Lung (tissue), 11 donors: ENCODE measurements at regions not wholly inside any gene's neighbourhood (a gene's known extent, or its start where the extent isn't known, plus 50 kb on each side); places are given as distances from the start of the nearest gene placed in this dataset.
"Not testable (repeated sequence)": the region's sequence is repeated elsewhere in the genome, so short reads cannot be mapped to it uniquely, and the experiment has no call there.

Source experiments
- ATAC-seq: fragments of 200-7000 bp; cut with Tn5 transposase; one replicate; pipeline ENCODE4 v1.9.1; 2020; ENCODE audit warnings: moderate number of reproducible peaks; ENCODE audit not compliant: insufficient read depth, low FRiP score
- DNase-seq, 3 donors: peaks; one replicate each; pipeline ENCODE4 v3.0.0-alpha.2; 2013 to 2017
- H3K27ac ChIP-seq, 2 donors: one replicate each; pipeline ENCODE4 v1.5.1; 2013; ENCODE audit warnings: mild to moderate bottlenecking in 2 of 2, moderate library complexity in 2 of 2, control low read depth in 1 of 2, inconsistent platforms in 1 of 2, low read depth in 1 of 2, low read length in 1 of 2
- H3K27me3 ChIP-seq, 3 donors: one replicate each; pipeline ENCODE4 v1.5.1; 2013; ENCODE audit warnings: low read length in 2 of 3; ENCODE audit not compliant: control insufficient read depth in 3 of 3, insufficient read depth in 3 of 3
- H3K36me3 ChIP-seq, 4 donors: one replicate each; pipeline ENCODE4 v1.5.1; 2013; ENCODE audit warnings: low read length in 4 of 4, mild to moderate bottlenecking in 1 of 4, moderate library complexity in 1 of 4; ENCODE audit not compliant: control insufficient read depth in 4 of 4, insufficient read depth in 4 of 4
- H3K4me1 ChIP-seq, 5 donors: one replicate each; pipeline ENCODE4 v1.5.1; 2013; ENCODE audit warnings: low read length in 5 of 5, mild to moderate bottlenecking in 2 of 5, moderate library complexity in 1 of 5; ENCODE audit not compliant: control insufficient read depth in 5 of 5, insufficient read depth in 5 of 5
- H3K4me3 ChIP-seq: one replicate; pipeline ENCODE4 v1.5.1; 2013; ENCODE audit warnings: mild to moderate bottlenecking, control low read depth, moderate library complexity
- H3K9ac ChIP-seq, 2 donors: one replicate each; pipeline ENCODE4 v1.5.1; 2013; ENCODE audit warnings: low read length in 2 of 2, control low read depth in 1 of 2; ENCODE audit not compliant: insufficient read depth in 1 of 2
- H3K9me3 ChIP-seq, 4 donors: one replicate each; pipeline ENCODE4 v1.5.1; 2013; ENCODE audit warnings: low read length in 3 of 4, mild to moderate bottlenecking in 1 of 4, moderate library complexity in 1 of 4; ENCODE audit not compliant: control insufficient read depth in 4 of 4, insufficient read depth in 3 of 4
- CTCF ChIP-seq: IDR thresholded peaks from 2 replicates; pipeline ENCODE4 v1.5.1; 2012; ENCODE audit warnings: mild to moderate bottlenecking; ENCODE audit errors: control extremely low read depth, extremely low read depth
- WGBS, 2 donors: extraction: QIAGEN DNeasy Blood & Tissue Kit; methylation state at CpG; one replicate each; pipeline ENCODE4 v1.1.7; 2013; 5-methylcytosine and 5-hydroxymethylcytosine counted together
- donor health status: control.
- donor health status: control.
- donor health status: Bipolar disorder and iron deficiency.
- donor health status: healthy.
- donor health status: DM: yes; HTN: yes; CAD: no.

- ATAC-seq, result no peak
- Histone ChIP-seq H3K27ac (no peak overlapping the region), H3K4me1 (no peaks in the 10 kb centered on the region), H3K9me3 (no peaks in the 10 kb centered on the region), H3K27me3 (no peaks in the 10 kb centered on the region), H3K4me3 (no peak overlapping the region), H3K9ac (no peak overlapping the region), H3K36me3 (no peaks in the 10 kb centered on the region)
- no peak for DNase-seq
- TF ChIP-seq CTCF, result no peak
Measured at GRCh38 chr10:57894361-57894760, 373.3 kb downstream of the IPMK start.

GRCh38 chr10:57891201-57892006 lies 376.3 kb downstream of the IPMK start:
- Histone ChIP-seq H3K27me3 (no peaks in the 10 kb centered on the region), H3K36me3 (no peaks in the 10 kb centered on the region), H3K9me3 (peaks cover 0 to 2% (median 0%) of the 10 kb centered on the region in 4 donors), H3K4me3 (no peak overlapping the region), H3K27ac (no peak overlapping the region), H3K9ac (no peak overlapping the region), H3K4me1 (no peaks in the 10 kb centered on the region)
- TF ChIP-seq CTCF, result no peak
- ATAC-seq (no peak), DNase-seq (no peak)
- WGBS, 2 donors, result 85 to 90% methylated on average over 7 of the region's 7 CpGs

- Histone ChIP-seq H3K9me3 (peaks cover 0 to 2% (median 0%) of the 10 kb centered on the region in 4 donors), H3K36me3 (no peaks in the 10 kb centered on the region), H3K27me3 (no peaks in the 10 kb centered on the region), H3K4me3 (no peak overlapping the region), H3K9ac (no peak overlapping the region), H3K4me1 (no peaks in the 10 kb centered on the region), H3K27ac (no peak overlapping the region)
- 92 to 93% methylated on average over 5 of the region's 5 CpGs for WGBS, 2 donors
- no peak for TF ChIP-seq CTCF
- no peak for ATAC-seq
- no peak for DNase-seq
Measured at GRCh38 chr10:57890691-57891090, 377.0 kb downstream of the IPMK start.

- H3K27me3 ChIP-seq, ATAC-seq: not testable (repeated sequence)
- 81 to 89% methylated on average over 5 of the region's 5 CpGs for WGBS, 2 donors
Measured at GRCh38 chr10:57885618-57885968, 382.1 kb downstream of the IPMK start.

More at GRCh38 chr10:57885618-57885968, 382.1 kb downstream of the IPMK start:
- not testable (repeated sequence) for H3K36me3 ChIP-seq, H3K4me3 ChIP-seq, H3K9ac ChIP-seq, H3K27ac ChIP-seq, H3K9me3 ChIP-seq, DNase-seq, H3K4me1 ChIP-seq
